H9 (cell line): ENCODE measurements at regions not wholly inside any gene's neighbourhood (a gene's known extent, or its start where the extent isn't known, plus 50 kb on each side); places are given as distances from the start of the nearest gene placed in this dataset.

Experiments
- DNase-seq: peaks from one replicate; pipeline ENCODE4 v3.0.0-alpha.2; 2017
- H2AFZ ChIP-seq: one replicate; pipeline ENCODE4 v1.6.1; 2013; ENCODE audit warnings: mild to moderate bottlenecking, low read length, control low read depth, moderate library complexity
- H2AK5ac ChIP-seq: 2 replicates; pipeline ENCODE4 v1.6.1; 2013; ENCODE audit warnings: low read length, control low read depth, mixed read lengths; ENCODE audit not compliant: insufficient read length
- H2BK120ac ChIP-seq: one replicate; pipeline ENCODE4 v1.6.1; 2013; ENCODE audit warnings: low read depth, mild to moderate bottlenecking, low read length, control low read depth, inconsistent platforms; ENCODE audit not compliant: poor library complexity, severe bottlenecking
- H2BK12ac ChIP-seq: 2 replicates; pipeline ENCODE4 v1.6.1; 2013; ENCODE audit warnings: low read length, control low read depth, mixed read lengths, low read depth; ENCODE audit not compliant: insufficient read length
- H2BK15ac ChIP-seq: 2 replicates; pipeline ENCODE4 v1.6.1; 2013; ENCODE audit warnings: low read depth, low read length, control low read depth
- H2BK20ac ChIP-seq: one replicate; pipeline ENCODE4 v1.6.1; 2013; ENCODE audit warnings: low read depth, mild to moderate bottlenecking, low read length, control low read depth, inconsistent platforms; ENCODE audit not compliant: poor library complexity, severe bottlenecking
- H2BK5ac ChIP-seq: 2 replicates; pipeline ENCODE4 v1.6.1; 2013; ENCODE audit warnings: low read length, control low read depth, mixed read lengths; ENCODE audit not compliant: insufficient read length
- H3K14ac ChIP-seq: 2 replicates; pipeline ENCODE4 v1.6.1; 2013; ENCODE audit warnings: low read length, control low read depth; ENCODE audit not compliant: insufficient read depth
- H3K18ac ChIP-seq: 2 replicates; pipeline ENCODE4 v1.6.1; 2013; ENCODE audit warnings: low read depth, mild to moderate bottlenecking, mixed read lengths, low read length, control low read depth; ENCODE audit not compliant: insufficient read length
- H3K23ac ChIP-seq: 2 replicates; pipeline ENCODE4 v1.6.1; 2013; ENCODE audit warnings: low read length, control low read depth, mixed read lengths, low read depth; ENCODE audit not compliant: insufficient read length
- H3K23me2 ChIP-seq: 2 replicates; pipeline ENCODE4 v1.6.1; 2013; ENCODE audit warnings: low read depth, mild to moderate bottlenecking, mixed read lengths, low read length, control low read depth; ENCODE audit not compliant: insufficient read length, poor library complexity, severe bottlenecking
- H3K27ac ChIP-seq: 2 replicates; pipeline ENCODE4 v1.5.1; 2013; ENCODE audit warnings: low read length, control low read depth, mixed read lengths, low read depth; ENCODE audit not compliant: insufficient read length
- H3K27me3 ChIP-seq: 2 replicates; pipeline ENCODE4 v1.6.1; 2013; ENCODE audit warnings: low read length, control low read depth, inconsistent platforms; ENCODE audit not compliant: insufficient read depth
- H3K4ac ChIP-seq: 2 replicates; pipeline ENCODE4 v1.6.1; 2013; ENCODE audit warnings: low read depth, mild to moderate bottlenecking, control low read depth, inconsistent platforms, low read length, moderate library complexity
- H3K4me1 ChIP-seq: 2 replicates; pipeline ENCODE4 v1.6.1; 2013; ENCODE audit warnings: low read length, control low read depth, inconsistent platforms; ENCODE audit not compliant: insufficient read depth
- H3K4me2 ChIP-seq: 2 replicates; pipeline ENCODE4 v1.6.1; 2013; ENCODE audit warnings: low read length, control low read depth, mixed read lengths; ENCODE audit not compliant: insufficient read length, insufficient read depth
- H3K56ac ChIP-seq: 2 replicates; pipeline ENCODE4 v1.6.1; 2013; ENCODE audit warnings: low read depth, mild to moderate bottlenecking, mixed read lengths, low read length, control low read depth; ENCODE audit not compliant: insufficient read length
- H3K79me1 ChIP-seq: 2 replicates; pipeline ENCODE4 v1.6.1; 2013; ENCODE audit warnings: low read depth, mild to moderate bottlenecking, moderate library complexity, low read length, control low read depth, inconsistent platforms; ENCODE audit not compliant: insufficient read depth, poor library complexity, severe bottlenecking
- H3K79me2 ChIP-seq: 2 replicates; pipeline ENCODE4 v1.6.1; 2013; ENCODE audit warnings: low read length, control low read depth, inconsistent platforms; ENCODE audit not compliant: insufficient read depth
- H3K9ac ChIP-seq: 2 replicates; pipeline ENCODE4 v1.6.1; 2013; ENCODE audit warnings: low read length, control low read depth, mixed read lengths; ENCODE audit not compliant: insufficient read length; ENCODE audit errors: extremely low read depth
- H3K9me3 ChIP-seq: one replicate; pipeline ENCODE4 v1.6.1; 2013; ENCODE audit warnings: low read depth, low read length, inconsistent platforms; ENCODE audit not compliant: control insufficient read depth
- H3T11ph ChIP-seq: one replicate; pipeline ENCODE4 v1.6.1; 2013; ENCODE audit warnings: mild to moderate bottlenecking, low read length, control low read depth, inconsistent platforms
- H4K20me1 ChIP-seq: one replicate; pipeline ENCODE4 v1.6.1; 2013; ENCODE audit not compliant: control insufficient read depth, insufficient read length, insufficient read depth
- H4K5ac ChIP-seq: 2 replicates; pipeline ENCODE4 v1.6.1; 2013; ENCODE audit warnings: low read depth, mild to moderate bottlenecking, mixed read lengths, low read length, control low read depth; ENCODE audit not compliant: insufficient read length
- H4K8ac ChIP-seq: replicated peaks from 2 replicates; pipeline ENCODE4 v1.6.1; 2013; ENCODE audit warnings: low read length, control low read depth, mixed read lengths, low read depth; ENCODE audit not compliant: insufficient read length
- H4K91ac ChIP-seq: 2 replicates; pipeline ENCODE4 v1.6.1; 2013; ENCODE audit warnings: low read depth, mild to moderate bottlenecking, moderate library complexity, mixed read lengths, low read length, control low read depth; ENCODE audit not compliant: insufficient read length
- H3K27ac Mint-ChIP-seq, 3 experiments: 2 replicates in 2 of 3; 3 replicates in 1 of 3; pipeline ENCODE4 v1.8.0; 2020 to 2021; ENCODE audit warnings: mixed read lengths in 3 of 3, mild to moderate bottlenecking in 1 of 3, moderate library complexity in 1 of 3
- H3K27me3 Mint-ChIP-seq: 2 replicates; pipeline ENCODE4 v1.8.0; 2021; ENCODE audit warnings: low read depth, mild to moderate bottlenecking, moderate library complexity, mixed read lengths
- H3K36me3 Mint-ChIP-seq, 3 experiments: 2 replicates in 2 of 3; 3 replicates in 1 of 3; pipeline ENCODE4 v1.8.0; 2020 to 2021; ENCODE audit warnings: low read depth in 3 of 3, mixed read lengths in 3 of 3; ENCODE audit not compliant: insufficient read depth in 1 of 3
- H3K4me1 Mint-ChIP-seq, 2 experiments: 2 replicates each; pipeline ENCODE4 v1.8.0; 2020; ENCODE audit warnings: mixed read lengths in 2 of 2
- H3K4me3 Mint-ChIP-seq, 2 experiments: 2 replicates in 1 of 2; 3 replicates in 1 of 2; pipeline ENCODE4 v1.8.0; 2020 to 2021; ENCODE audit warnings: mild to moderate bottlenecking in 2 of 2, mixed read lengths in 2 of 2, moderate library complexity in 1 of 2
- H3K9me3 Mint-ChIP-seq, 2 experiments: 2 replicates in 1 of 2; 3 replicates in 1 of 2; pipeline ENCODE4 v1.8.0; 2020; ENCODE audit warnings: mild to moderate bottlenecking in 2 of 2, mixed read lengths in 2 of 2, moderate library complexity in 1 of 2
- WGBS: extraction: QIAGEN DNeasy Blood & Tissue Kit; methylation state at CpG from one replicate; pipeline ENCODE4 v1.1.7; 2013; ENCODE audit warnings: missing lambda C conversion rate, low lambda C conversion rate, mixed read lengths; ENCODE audit not compliant: insufficient read length; ENCODE audit errors: extremely low coverage; 5-methylcytosine and 5-hydroxymethylcytosine counted together
- TF ChIP-seq, protein P1 (sequence below): fragments of 200-600 bp; sonication (generic); conservative IDR thresholded peaks from 3 replicates; pipeline ENCODE4 v1.8.0; 2021; ENCODE audit warnings: antibody characterized with exemption, mild to moderate bottlenecking

DNA sequence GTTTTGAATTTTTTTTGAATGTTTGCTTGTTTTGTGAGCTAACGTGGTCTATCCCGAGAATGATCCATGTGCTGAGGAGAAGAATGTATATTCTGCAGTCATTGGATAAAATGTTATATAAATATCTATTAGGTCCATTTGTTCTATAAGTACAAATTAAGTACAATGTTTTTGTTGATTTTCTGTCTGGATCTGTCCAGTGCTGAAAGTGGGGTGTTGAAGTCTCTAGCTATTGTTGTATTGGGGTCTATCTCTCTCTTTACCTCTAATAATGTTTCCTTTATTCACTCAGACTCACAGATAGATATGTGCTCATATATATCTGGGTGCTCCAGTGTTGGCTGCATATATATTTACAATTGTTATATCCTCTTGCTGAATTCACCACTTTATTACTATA, 144.8 kb upstream of the SETMAR start:
- H3K23ac ChIP-seq = no peak overlapping the region
- H3K27me3 ChIP-seq = no peaks in the 10 kb centered on the region
- no peak overlapping the region for H2BK15ac ChIP-seq
- Mint-ChIP-seq H3K27ac (no peak overlapping the region), H3K4me1 (peaks cover 13 to 16% of the 10 kb centered on the region in 2 experiments), H3K4me3 (no peak overlapping the region), H3K36me3 (peaks cover 0 to 2% (median 0%) of the 10 kb centered on the region in 3 experiments; a peak in 2 of 7 replicates), H3K9me3 (peaks cover under 1 to 1% of the 10 kb centered on the region in 2 experiments; a peak in 2 of 5 replicates), H3K27me3 (peaks cover 2% of the 10 kb centered on the region; the same call in 1 of the 2 replicates)
- no peak overlapping the region for H2AFZ ChIP-seq
- H3K79me1 ChIP-seq = no peaks in the 10 kb centered on the region
- no peak overlapping the region for H4K91ac ChIP-seq
- DNase-seq = no peak
- H2BK120ac ChIP-seq = no peak overlapping the region
- no peak overlapping the region for H3K4ac ChIP-seq
- H3T11ph ChIP-seq = no peak overlapping the region
- H3K4me1 ChIP-seq = no peaks in the 10 kb centered on the region
- H3K18ac ChIP-seq = no peak overlapping the region
- no peaks in the 10 kb centered on the region for H3K9me3 ChIP-seq
- H2BK12ac ChIP-seq = no peak overlapping the region
- H4K5ac ChIP-seq = no peak overlapping the region
- H3K27ac ChIP-seq = no peak overlapping the region
- no peaks in the 10 kb centered on the region for H3K23me2 ChIP-seq
- no peaks in the 10 kb centered on the region for H4K20me1 ChIP-seq
- H3K79me2 ChIP-seq = no peaks in the 10 kb centered on the region
- H2BK5ac ChIP-seq = no peak overlapping the region
- H2BK20ac ChIP-seq = no peak overlapping the region
- no peak overlapping the region for H2AK5ac ChIP-seq
- H3K56ac ChIP-seq = no peak overlapping the region
- no peak overlapping the region for H4K8ac ChIP-seq
- no CpG with 5 or more reads among the region's 2 CpGs for WGBS
- H3K9ac ChIP-seq = no peak overlapping the region
- no peak overlapping the region for H3K4me2 ChIP-seq
- TF ChIP-seq, protein P1, sequence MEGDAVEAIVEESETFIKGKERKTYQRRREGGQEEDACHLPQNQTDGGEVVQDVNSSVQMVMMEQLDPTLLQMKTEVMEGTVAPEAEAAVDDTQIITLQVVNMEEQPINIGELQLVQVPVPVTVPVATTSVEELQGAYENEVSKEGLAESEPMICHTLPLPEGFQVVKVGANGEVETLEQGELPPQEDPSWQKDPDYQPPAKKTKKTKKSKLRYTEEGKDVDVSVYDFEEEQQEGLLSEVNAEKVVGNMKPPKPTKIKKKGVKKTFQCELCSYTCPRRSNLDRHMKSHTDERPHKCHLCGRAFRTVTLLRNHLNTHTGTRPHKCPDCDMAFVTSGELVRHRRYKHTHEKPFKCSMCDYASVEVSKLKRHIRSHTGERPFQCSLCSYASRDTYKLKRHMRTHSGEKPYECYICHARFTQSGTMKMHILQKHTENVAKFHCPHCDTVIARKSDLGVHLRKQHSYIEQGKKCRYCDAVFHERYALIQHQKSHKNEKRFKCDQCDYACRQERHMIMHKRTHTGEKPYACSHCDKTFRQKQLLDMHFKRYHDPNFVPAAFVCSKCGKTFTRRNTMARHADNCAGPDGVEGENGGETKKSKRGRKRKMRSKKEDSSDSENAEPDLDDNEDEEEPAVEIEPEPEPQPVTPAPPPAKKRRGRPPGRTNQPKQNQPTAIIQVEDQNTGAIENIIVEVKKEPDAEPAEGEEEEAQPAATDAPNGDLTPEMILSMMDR = no peak
- H3K14ac ChIP-seq = no peak overlapping the region
